K562 (cell line): ENCODE measurements at regions not wholly inside any gene's neighbourhood (a gene's known extent, or its start where the extent isn't known, plus 50 kb on each side); places are given as distances from the start of the nearest gene placed in this dataset.

Experiments
- ATAC-seq: fragments of 200-7000 bp; cut with Tn5 transposase; 3 replicates; pipeline ENCODE4 v1.9.1; 2020; ENCODE audit warnings: moderate library complexity
- BruUV-seq: library from RNA; stranded (reverse); fragments of 400-500 nt; replicated peaks from 2 replicates; lab custom pipeline; 2021; lab: Mats Ljungman, UMichigan
- CTCF ChIA-PET: fragments of 300-600 bp; formaldehyde crosslinking; extraction: SDS; loops from one replicate; lab custom pipeline; 2021; ENCODE audit warnings: low intra/inter-chr PET ratio; lab: Yijun Ruan, JAX
- POLR2A ChIA-PET: fragments of 300-600, 350-650 bp; sonication (Branson Sonifier 250); formaldehyde crosslinking; extraction: SDS; loops from one replicate; lab custom pipeline; 2021; ENCODE audit warnings: antibody characterized with exemption, inconsistent platforms; lab: Yijun Ruan, JAX
- DNase-seq, 4 experiments: peaks; one replicate each; pipeline versions ENCODE4 v3.0.0 to v3.0.0-alpha.2; 2011 to 2018; ENCODE audit warnings: low spot score in 3 of 4, mixed read lengths in 3 of 4; ENCODE audit errors: extremely low read depth in 1 of 4
- FAIRE-seq: peaks from 2 replicates; lab custom pipeline; 2011; peaks lifted over from hg19 to GRCh38; lab: Jason Lieb, UNC
- H2AFZ ChIP-seq: 2 replicates; pipeline ENCODE4 v1.6.0; 2011; ENCODE audit warnings: low read depth, low read length, control low read depth, inconsistent platforms
- H3K27ac ChIP-seq: fragments of 200-600 bp; 3 replicates; pipeline ENCODE4 v1.8.0; 2011; ENCODE audit warnings: low read depth, mild to moderate bottlenecking, control low read depth, inconsistent platforms, low read length, moderate library complexity, mixed read lengths; ENCODE audit errors: extremely low read depth
- H3K27me3 ChIP-seq, 2 experiments: fragments of 300-600 bp in 1 of 2; 2 replicates in 1 of 2; 3 replicates in 1 of 2; pipeline versions ENCODE4 v1.6.0 to v1.8.0; 2011; ENCODE audit warnings: inconsistent platforms in 2 of 2, low read length in 2 of 2, mild to moderate bottlenecking in 1 of 2, mixed read lengths in 1 of 2, moderate library complexity in 1 of 2; ENCODE audit not compliant: control insufficient read depth in 2 of 2, insufficient read depth in 2 of 2
- H3K36me3 ChIP-seq: fragments of 300-600 bp; 3 replicates; pipeline ENCODE4 v1.8.0; 2011; ENCODE audit warnings: mild to moderate bottlenecking, low read length, inconsistent platforms; ENCODE audit not compliant: control insufficient read depth, insufficient read depth
- H3K4me1 ChIP-seq, 2 experiments: fragments of 200-600 bp in 1 of 2; replicated peaks in 1 of 2; 2 replicates in 1 of 2; 3 replicates in 1 of 2; pipeline versions ENCODE4 v1.5.1 to v1.8.0; 2011; ENCODE audit warnings: inconsistent platforms in 2 of 2, low read length in 2 of 2, mild to moderate bottlenecking in 1 of 2, mixed read lengths in 1 of 2, moderate library complexity in 1 of 2; ENCODE audit not compliant: control insufficient read depth in 2 of 2, insufficient read depth in 2 of 2
- H3K4me2 ChIP-seq: 2 replicates; pipeline ENCODE4 v1.6.1; 2011; ENCODE audit warnings: low read length, control low read depth, inconsistent platforms, mixed read lengths; ENCODE audit not compliant: insufficient read depth
- H3K4me3 ChIP-seq: fragments of 200-600 bp; sonication (generic), shearing (Covaris generic); 2 replicates; pipeline ENCODE4 v1.5.1; 2016; ENCODE audit warnings: control low read depth, inconsistent platforms
- H3K79me2 ChIP-seq: fragments of 200-600 bp; 3 replicates; pipeline ENCODE4 v1.8.0; 2011; ENCODE audit warnings: low read length, inconsistent platforms; ENCODE audit not compliant: control insufficient read depth, insufficient read depth
- H3K9ac ChIP-seq, 2 experiments: 2 replicates each; pipeline versions ENCODE4 v1.6.0 to v1.6.1; 2011; ENCODE audit warnings: low read depth in 2 of 2, low read length in 2 of 2, control low read depth in 1 of 2, inconsistent platforms in 1 of 2, mild to moderate bottlenecking in 1 of 2, mixed read lengths in 1 of 2; ENCODE audit not compliant: insufficient read depth in 1 of 2
- H3K9me1 ChIP-seq: one replicate; pipeline ENCODE4 v1.6.0; 2011; ENCODE audit warnings: inconsistent platforms, mild to moderate bottlenecking, low read length, moderate library complexity; ENCODE audit not compliant: control insufficient read depth, insufficient read depth
- H3K9me3 ChIP-seq: replicated peaks from 2 replicates; pipeline ENCODE4 v1.5.1; 2011; ENCODE audit warnings: low read depth, low read length, inconsistent platforms; ENCODE audit not compliant: control insufficient read depth, insufficient read depth
- H4K20me1 ChIP-seq: replicated peaks from 2 replicates; pipeline ENCODE4 v1.6.1; 2011; ENCODE audit warnings: low read length, inconsistent platforms, mixed read lengths; ENCODE audit not compliant: control insufficient read depth, insufficient read depth
- C11orf30 ChIP-seq: fragments of 450-650 bp; IDR thresholded peaks from 2 replicates; pipeline ENCODE4 v1.6.1; 2016; ENCODE audit warnings: low read depth, mild to moderate bottlenecking
- CBFA2T2 ChIP-seq: fragments of 450-650 bp; conservative IDR thresholded peaks from 2 replicates; pipeline ENCODE4 v1.6.1; 2017; ENCODE audit warnings: mild to moderate bottlenecking
- E2F3 ChIP-seq: fragments of 250-450 bp; sonication (Bioruptor Pico); IDR thresholded peaks from 2 replicates; pipeline ENCODE4 v1.4.0; 2020; ENCODE audit warnings: mild to moderate bottlenecking
- GATAD2A ChIP-seq: fragments of 450-650 bp; IDR thresholded peaks from 2 replicates; pipeline ENCODE4 v1.6.1; 2017
- KAT7 ChIP-seq: sonication (generic); formaldehyde crosslinking; IDR thresholded peaks from 2 replicates; pipeline ENCODE4 v1.8.0; 2022; ENCODE audit warnings: missing genetic modification reagents, mild to moderate bottlenecking, borderline replicate concordance
- RBM39 ChIP-seq: fragments of 200-400 bp; formaldehyde crosslinking; optimal IDR thresholded peaks from 2 replicates; pipeline ENCODE3; 2018; ENCODE audit warnings: low read depth, low read length
- SMARCC2 ChIP-seq: fragments of 450-650 bp; IDR thresholded peaks from 2 replicates; pipeline ENCODE4 v1.6.1; 2017; ENCODE audit warnings: antibody characterized with exemption, moderate library complexity, mild to moderate bottlenecking, low read depth
- SP2 ChIP-seq: IDR thresholded peaks from 2 replicates; pipeline ENCODE4 v1.6.1; 2011; ENCODE audit warnings: mild to moderate bottlenecking, low read depth, low read length, moderate library complexity; ENCODE audit not compliant: poor library complexity, severe bottlenecking; ENCODE audit errors: extremely low read depth
- ZNF175 ChIP-seq: fragments of 200-800 bp; sonication (Bioruptor generic); IDR thresholded peaks from 2 replicates; pipeline ENCODE4 v1.6.1; 2016; ENCODE audit warnings: low read depth, mild to moderate bottlenecking, missing genetic modification characterization, missing compliant biosample characterization
- ZNF23 ChIP-seq: fragments of 250-450 bp; sonication (Bioruptor Pico); IDR thresholded peaks from 2 replicates; pipeline ENCODE4 v1.4.0; 2020; ENCODE audit warnings: mild to moderate bottlenecking
- ZNF263 ChIP-seq: sonication (generic); formaldehyde crosslinking; IDR thresholded peaks from 2 replicates; pipeline ENCODE4 v1.8.0; 2022; ENCODE audit warnings: mild to moderate bottlenecking, missing genetic modification reagents, borderline replicate concordance
- ZSCAN32 ChIP-seq: fragments of 450-650 bp; formaldehyde crosslinking; IDR thresholded peaks from 2 replicates; pipeline ENCODE4 v1.4.0; 2020; ENCODE audit warnings: mild to moderate bottlenecking, moderate library complexity
- WGBS: fragments of 100-300 bp; shearing (Covaris generic); methylation state at CpG from one replicate; pipeline ENCODE4 v1.1.6; 2016; ENCODE audit warnings: low coverage, mixed read lengths; ENCODE audit not compliant: insufficient coverage; ENCODE audit errors: missing lambda C conversion rate; 5-methylcytosine and 5-hydroxymethylcytosine counted together
- in situ Hi-C: fragments of 300-500 bp; cut with MboI; formaldehyde crosslinking; loops from 4 replicates; pipeline ENCODE4 v1.15.0; 2018; ENCODE audit warnings: inconsistent platforms, mixed read lengths
- intact Hi-C: fragments of 100-400 bp; cut with micrococcal nuclease; formaldehyde crosslinking; loops from 2 replicates; pipeline ENCODE4 v1.14.2; 2022
- TF ChIP-seq, protein P1 (sequence below): fragments of 450-650 bp; IDR thresholded peaks from 2 replicates; pipeline ENCODE4 v1.6.1; 2016
- TF ChIP-seq, protein P2 (sequence below): IDR thresholded peaks from 2 replicates; pipeline ENCODE4 v1.6.1; 2012; ENCODE audit warnings: low read depth, low read length, improper control_type of control experiment, borderline replicate concordance

DNA sequence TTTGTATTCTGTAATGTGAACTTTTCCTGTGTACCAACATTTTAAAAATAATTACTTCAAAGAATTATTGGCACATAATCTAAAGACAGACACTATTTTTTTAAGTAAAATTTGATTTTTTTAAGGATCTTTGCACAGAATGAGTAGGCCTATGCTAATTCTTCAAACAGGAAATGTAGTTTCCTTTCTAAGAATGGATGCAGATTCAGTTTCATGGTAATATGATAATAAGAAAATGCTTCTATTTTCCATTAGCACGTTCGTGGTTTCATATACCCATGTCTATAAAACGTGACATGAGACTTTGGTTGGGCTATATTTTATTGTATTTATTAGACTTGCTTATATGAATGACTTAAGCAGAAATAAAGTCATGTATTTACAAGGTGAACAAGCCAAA, 191.8 kb upstream of the RBBP8 start:
- no peak overlapping the region for H3K4me3 ChIP-seq
- H3K9ac ChIP-seq, result no peak overlapping the region
- FAIRE-seq (no peak), DNase-seq (no peak), ATAC-seq (no peak)
- TF ChIP-seq SP2, result no peak
- TF ChIP-seq KAT7 (CRISPR knock-in tag), result no peak
- TF ChIP-seq CBFA2T2, result no peak
- no peak for TF ChIP-seq ZSCAN32 (CRISPR knock-in tag)
- TF ChIP-seq ZNF23, result no peak
- no peak for TF ChIP-seq RBM39
- ChIA-PET POLR2A (no interaction called here), CTCF (no interaction called here)
- BruUV-seq, result no TSS peak
- H3K4me1 ChIP-seq, result no peaks in the 10 kb centered on the region
- in situ Hi-C loops, result no loop called here
- H3K36me3 ChIP-seq, result no peaks in the 10 kb centered on the region
- intact Hi-C loops, result no loop called here
- H3K9me3 ChIP-seq, result no peaks in the 10 kb centered on the region
- H4K20me1 ChIP-seq, result no peaks in the 10 kb centered on the region; the same call in 1 of the 2 replicates
- no peak overlapping the region for H3K4me2 ChIP-seq
- WGBS, result 0% methylated on average over 3 of the region's 3 CpGs
- H2AFZ ChIP-seq, result no peak overlapping the region
- H3K9me1 ChIP-seq, result no peaks in the 10 kb centered on the region
- H3K27me3 ChIP-seq, result no peaks in the 10 kb centered on the region
- H3K27ac ChIP-seq, result no peak overlapping the region
- H3K79me2 ChIP-seq, result no peaks in the 10 kb centered on the region

DNA sequence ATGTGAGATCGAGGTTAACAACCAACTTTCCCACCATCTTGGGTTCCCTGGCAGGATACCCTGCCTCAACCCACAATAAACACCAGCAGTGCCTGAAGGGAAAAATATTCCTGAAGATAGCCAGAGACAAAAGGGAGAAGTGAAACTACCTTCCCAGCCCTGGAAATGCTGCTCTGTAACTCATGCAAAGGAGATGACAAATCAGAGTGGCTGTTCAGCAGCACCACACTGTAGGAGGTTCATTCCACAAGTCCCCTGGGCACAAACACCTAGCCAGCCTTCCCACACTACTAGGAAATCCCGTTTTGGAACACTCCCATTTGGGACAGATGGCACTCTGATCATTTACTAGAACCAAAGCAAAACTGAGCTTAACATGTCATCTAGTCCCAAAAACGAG, 190.7 kb upstream of the RBBP8 start:
- H2AFZ ChIP-seq, result no peak overlapping the region
- H3K4me1 ChIP-seq, result no peaks in the 10 kb centered on the region
- ChIA-PET CTCF (no interaction called here), POLR2A (no interaction called here)
- intact Hi-C loops, result no loop called here
- in situ Hi-C loops, result no loop called here
- no peak for FAIRE-seq
- no peak overlapping the region for H3K27ac ChIP-seq
- H3K9me3 ChIP-seq, result no peaks in the 10 kb centered on the region
- DNase-seq, result no peak
- no peaks in the 10 kb centered on the region for H3K27me3 ChIP-seq
- BruUV-seq, result no TSS peak
- no peak overlapping the region for H3K4me3 ChIP-seq
- H3K79me2 ChIP-seq, result no peaks in the 10 kb centered on the region
- no peak overlapping the region for H3K4me2 ChIP-seq
- H3K9ac ChIP-seq, result no peak overlapping the region
- H3K36me3 ChIP-seq, result no peaks in the 10 kb centered on the region
- H3K9me1 ChIP-seq, result no peaks in the 10 kb centered on the region
- WGBS, result 0% methylated on average over 3 of the region's 3 CpGs
- H4K20me1 ChIP-seq, result no peaks in the 10 kb centered on the region; the same call in 1 of the 2 replicates
- no peak for ATAC-seq
- TF ChIP-seq SMARCC2 (no peak), ZNF175 (no peak), E2F3 (no peak), GATAD2A (no peak), C11orf30 (no peak), ZNF263 (CRISPR knock-in tag) (no peak)
- TF ChIP-seq, protein P1, sequence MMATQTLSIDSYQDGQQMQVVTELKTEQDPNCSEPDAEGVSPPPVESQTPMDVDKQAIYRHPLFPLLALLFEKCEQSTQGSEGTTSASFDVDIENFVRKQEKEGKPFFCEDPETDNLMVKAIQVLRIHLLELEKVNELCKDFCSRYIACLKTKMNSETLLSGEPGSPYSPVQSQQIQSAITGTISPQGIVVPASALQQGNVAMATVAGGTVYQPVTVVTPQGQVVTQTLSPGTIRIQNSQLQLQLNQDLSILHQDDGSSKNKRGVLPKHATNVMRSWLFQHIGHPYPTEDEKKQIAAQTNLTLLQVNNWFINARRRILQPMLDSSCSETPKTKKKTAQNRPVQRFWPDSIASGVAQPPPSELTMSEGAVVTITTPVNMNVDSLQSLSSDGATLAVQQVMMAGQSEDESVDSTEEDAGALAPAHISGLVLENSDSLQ, result no peak
- TF ChIP-seq, protein P2, sequence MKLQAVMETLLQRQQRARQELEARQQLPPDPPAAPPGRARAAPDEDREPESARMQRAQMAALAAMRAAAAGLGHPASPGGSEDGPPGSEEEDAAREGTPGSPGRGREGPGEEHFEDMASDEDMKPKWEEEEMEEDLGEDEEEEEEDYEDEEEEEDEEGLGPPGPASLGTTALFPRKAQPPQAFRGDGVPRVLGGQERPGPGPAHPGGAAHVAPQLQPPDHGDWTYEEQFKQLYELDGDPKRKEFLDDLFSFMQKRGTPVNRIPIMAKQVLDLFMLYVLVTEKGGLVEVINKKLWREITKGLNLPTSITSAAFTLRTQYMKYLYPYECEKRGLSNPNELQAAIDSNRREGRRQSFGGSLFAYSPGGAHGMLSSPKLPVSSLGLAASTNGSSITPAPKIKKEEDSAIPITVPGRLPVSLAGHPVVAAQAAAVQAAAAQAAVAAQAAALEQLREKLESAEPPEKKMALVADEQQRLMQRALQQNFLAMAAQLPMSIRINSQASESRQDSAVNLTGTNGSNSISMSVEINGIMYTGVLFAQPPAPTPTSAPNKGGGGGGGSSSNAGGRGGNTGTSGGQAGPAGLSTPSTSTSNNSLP, result no peak
